Erythroblast (primary cell): ENCODE measurements at regions not wholly inside any gene's neighbourhood (a gene's known extent, or its start where the extent isn't known, plus 50 kb on each side); places are given as distances from the start of the nearest gene placed in this dataset.
A peak's percentile ranks its signal among the peaks of the same experiment; 100 is the strongest.
"Not testable (repeated sequence)": the region's sequence is repeated elsewhere in the genome, so short reads cannot be mapped to it uniquely, and the experiment has no call there.

Experiments used
- DNase-seq, 2 experiments: peaks; one replicate each; lab custom pipeline; 2025; lab: John Stamatoyannopoulos, UW
- POLR2A ChIP-seq: IDR thresholded peaks from 2 replicates; pipeline ENCODE4 v1.6.1; 2011; ENCODE audit warnings: mild to moderate bottlenecking, low read length

- DNase-seq, result not testable (repeated sequence)
Observed at GRCh38 chr1:144516172-144516571, 54.7 kb upstream of the NBPF15 start.

GRCh38 chr1:144516906-144517305, 55.4 kb upstream of the NBPF15 start:
- not testable (repeated sequence) for DNase-seq

GRCh38 chr1:144518439-144518838, 57.0 kb upstream of the NBPF15 start:
- DNase-seq, result not testable (repeated sequence)

- DNase-seq, result not testable (repeated sequence)
Observed at GRCh38 chr1:144519528-144520189, 58.2 kb upstream of the NBPF15 start.

- DNase-seq, result peak in 1 of 2 experiments; percentile 1
- peak; percentile 83 for TF ChIP-seq POLR2A
Observed at GRCh38 chr1:144523661-144524407, 62.4 kb upstream of the NBPF15 start.

- not testable (repeated sequence) for DNase-seq
Observed at GRCh38 chr1:144532156-144532607, 60.5 kb upstream of the PPIAL4F start.

GRCh38 chr1:144533480-144533879, 59.2 kb upstream of the PPIAL4F start:
- not testable (repeated sequence) for DNase-seq

GRCh38 chr1:144534286-144534685, 58.4 kb upstream of the PPIAL4F start:
- DNase-seq, result not testable (repeated sequence)

- not testable (repeated sequence) for DNase-seq
Observed at GRCh38 chr1:144536677-144537076, 56.0 kb upstream of the PPIAL4F start.

- not testable (repeated sequence) for DNase-seq
Observed at GRCh38 chr1:144537234-144537633, 55.5 kb upstream of the PPIAL4F start.

GRCh38 chr1:144538736-144539135, 54.0 kb upstream of the PPIAL4F start:
- not testable (repeated sequence) for DNase-seq

- not testable (repeated sequence) for DNase-seq
Observed at GRCh38 chr1:144539191-144539960, 53.3 kb upstream of the PPIAL4F start.
